Fibroblast of skin of right biceps (primary cell): ENCODE measurements at regions not wholly inside any gene's neighbourhood (a gene's known extent, or its start where the extent isn't known, plus 50 kb on each side); places are given as distances from the start of the nearest gene placed in this dataset.

Experiments
- DNase-seq: peaks from one replicate; pipeline ENCODE4 v3.0.0-alpha.2; 2013

- no peak for DNase-seq
These were observed 191.1 kb downstream of the MAP2K6 start for GRCh38 chr17:69605571-69605970.

- no peak for DNase-seq
These were observed 191.8 kb downstream of the MAP2K6 start for GRCh38 chr17:69606142-69606800.

- DNase-seq, result peak; percentile 75
These were observed 192.8 kb downstream of the MAP2K6 start for GRCh38 chr17:69607162-69607834.

DNA sequence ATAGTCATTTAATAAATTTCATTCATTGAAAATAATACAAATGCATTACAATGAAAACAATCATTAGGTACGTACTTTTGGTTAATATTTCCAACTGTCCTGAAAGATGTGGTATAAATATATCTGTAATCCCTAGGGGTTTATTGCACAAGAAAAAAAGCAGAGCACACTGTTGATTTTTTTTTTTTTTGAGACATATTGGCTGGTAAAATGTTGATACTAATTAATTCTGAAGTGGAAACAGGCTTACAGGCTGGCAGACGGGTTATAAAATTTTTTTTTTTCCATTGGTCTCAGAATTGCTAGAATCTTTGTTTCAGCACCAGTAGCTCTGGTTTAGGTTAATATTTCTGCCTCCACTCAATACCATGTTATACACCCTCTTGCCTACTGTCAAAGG is 193.6 kb downstream of the MAP2K6 start:
- DNase-seq, result no peak

DNA sequence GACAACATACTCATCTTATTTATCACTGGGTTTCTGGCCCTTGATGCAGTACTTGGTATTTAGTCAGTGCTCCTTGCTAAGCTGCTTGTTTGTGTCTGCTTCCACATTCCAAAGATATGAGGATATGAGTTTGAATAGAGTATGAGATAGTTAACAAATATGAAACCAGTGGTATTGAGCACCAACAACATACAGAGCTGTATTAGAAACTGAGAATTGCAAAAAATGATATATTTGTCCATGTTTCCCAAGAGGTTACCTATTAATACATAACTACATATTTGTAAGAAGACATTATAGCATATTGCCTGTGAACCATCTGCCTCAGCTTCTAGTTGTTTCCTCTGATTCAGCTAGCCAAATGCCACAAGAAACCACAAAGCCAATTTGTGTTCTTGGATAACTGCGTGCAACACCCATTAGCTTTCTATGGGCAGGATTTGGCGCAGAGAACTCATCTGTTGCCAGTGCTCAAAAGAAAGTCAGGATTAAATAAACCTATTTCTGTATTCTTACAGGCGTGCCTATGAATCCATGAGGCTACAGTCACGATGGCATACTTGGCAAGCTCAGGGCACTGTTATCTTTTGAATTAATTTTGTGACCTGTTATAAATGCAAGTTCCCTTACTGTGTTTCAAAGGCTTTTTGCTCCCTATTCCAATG is 194.4 kb downstream of the MAP2K6 start:
- peak; percentile 94 for DNase-seq

DNA sequence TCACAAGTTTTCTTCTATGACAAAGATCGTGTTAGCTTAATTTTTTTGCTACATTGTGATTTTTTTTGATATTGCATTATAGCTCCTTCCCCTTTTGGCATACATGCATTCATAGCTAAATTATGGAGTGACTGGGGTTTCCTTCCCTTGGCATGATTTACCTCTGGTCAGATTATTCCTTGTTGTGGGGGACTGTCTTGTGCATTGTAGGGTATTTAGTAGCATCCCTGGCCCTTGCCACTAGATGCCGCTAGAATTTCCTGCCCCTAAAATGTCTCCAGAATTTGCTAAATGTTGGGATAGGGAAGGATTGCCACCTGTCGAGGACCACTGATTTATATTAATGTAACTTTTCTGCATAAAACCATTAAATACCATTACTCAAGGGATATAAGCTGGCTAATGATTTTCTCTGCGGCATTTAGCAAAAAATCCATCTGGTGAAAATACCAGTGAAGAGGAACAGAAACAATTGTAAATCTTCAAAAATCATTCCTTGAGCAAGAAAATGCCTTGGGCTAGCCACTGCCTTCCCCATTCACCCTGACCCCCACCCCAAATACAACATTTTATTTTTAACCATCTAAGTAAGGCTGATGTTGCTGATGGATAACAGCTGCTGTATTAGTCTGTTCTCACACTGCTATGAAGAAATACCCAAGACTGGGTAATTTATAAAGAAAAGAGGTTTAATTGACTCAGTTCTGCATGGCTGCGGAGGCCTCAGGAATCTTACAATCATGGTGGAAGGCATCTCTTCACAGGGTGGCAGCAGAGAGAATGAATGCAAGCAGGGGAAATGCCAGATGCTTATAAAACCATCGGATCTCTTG is 195.2 kb downstream of the MAP2K6 start:
- DNase-seq, result peak; percentile 37

DNA sequence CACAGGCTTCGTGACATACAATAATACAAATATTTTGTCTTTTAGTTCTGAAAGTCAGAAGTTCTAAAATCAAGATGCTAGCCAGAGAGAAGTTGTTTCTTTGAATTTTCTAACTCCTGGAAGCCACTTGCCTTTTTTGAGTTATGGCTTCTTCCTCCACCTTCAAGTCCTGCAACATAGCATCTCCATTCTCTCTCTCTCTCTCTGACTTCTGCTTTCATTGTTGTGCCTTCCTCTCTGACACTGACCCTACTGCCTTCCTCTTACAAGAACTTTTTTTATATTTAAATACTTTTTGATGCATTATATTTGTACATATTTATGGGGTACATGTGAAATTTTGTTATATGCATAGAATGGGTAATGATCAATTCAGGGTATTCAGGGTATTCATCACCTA is 205.9 kb downstream of the MAP2K6 start:
- DNase-seq, result no peak

GRCh38 chr17:69625474-69625873 is 211.0 kb downstream of the MAP2K6 start:
- DNase-seq, result no peak

DNA sequence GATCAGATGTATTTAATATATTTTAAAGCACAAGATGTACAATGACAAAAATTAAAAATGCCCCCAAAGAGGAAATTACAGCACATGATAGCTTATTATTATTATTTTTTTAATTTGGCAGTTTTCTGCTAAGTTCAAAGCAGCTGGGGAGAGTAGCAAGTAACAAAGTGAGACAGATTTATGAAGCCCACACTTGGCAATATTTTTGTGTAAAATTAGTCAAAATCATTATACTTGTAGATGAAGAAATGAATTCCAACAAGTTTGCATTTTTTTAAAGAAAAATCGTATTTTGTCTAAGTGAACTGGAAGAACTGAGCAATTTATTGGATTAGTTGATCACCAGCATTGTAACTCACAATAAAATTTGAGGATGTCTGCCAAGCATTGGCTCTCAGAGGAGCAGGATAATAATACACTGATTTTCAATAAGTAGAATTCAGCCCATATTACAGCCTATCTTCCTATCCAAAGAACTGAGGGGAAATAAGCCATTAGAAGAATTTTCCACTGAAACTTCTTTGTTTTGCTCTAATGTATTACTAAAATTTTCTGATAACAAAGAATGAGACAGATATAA is 215.6 kb downstream of the MAP2K6 start:
- no peak for DNase-seq

DNA sequence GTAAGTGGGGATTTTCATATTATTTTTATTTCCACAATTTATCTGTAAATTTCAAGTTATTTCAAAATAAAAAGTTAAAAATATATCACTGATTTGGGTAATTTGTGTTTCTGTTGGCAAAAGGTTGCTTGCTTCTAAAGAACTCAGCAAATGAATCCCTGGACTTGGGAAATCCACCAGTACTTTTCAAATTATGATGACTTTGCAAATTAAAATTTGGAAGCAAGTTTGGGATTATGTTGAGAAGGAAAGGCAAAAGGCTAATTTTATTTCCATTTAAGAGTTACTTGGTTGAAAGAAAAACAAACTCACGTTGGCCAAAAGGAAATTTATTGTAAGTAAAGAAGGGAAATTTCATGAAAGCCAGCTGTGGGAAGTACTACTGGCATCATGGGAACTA is 220.3 kb downstream of the MAP2K6 start:
- DNase-seq, result no peak

GRCh38 chr17:69637446-69638156 is 223.1 kb downstream of the MAP2K6 start:
- peak; percentile 53 for DNase-seq

- DNase-seq, result no peak
These were observed 224.6 kb downstream of the MAP2K6 start for GRCh38 chr17:69639096-69639495.

DNA sequence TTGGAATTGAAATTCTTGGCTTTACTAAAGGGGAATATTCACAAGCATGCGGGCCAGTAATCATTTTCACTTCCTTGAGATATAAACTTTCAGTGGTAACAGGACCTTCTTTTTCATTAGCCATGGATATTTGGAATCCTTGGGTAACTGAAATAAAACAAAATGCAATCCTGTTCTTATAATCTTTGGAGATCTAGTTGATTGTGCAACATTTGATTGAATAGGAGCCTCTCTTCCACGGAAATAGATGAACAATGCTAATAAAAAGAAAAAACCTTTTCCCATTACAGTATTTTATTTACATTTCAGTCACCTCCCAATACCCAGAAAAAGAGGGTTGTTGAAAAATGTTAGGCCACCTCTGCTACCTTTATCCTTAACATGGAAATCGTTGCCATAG is 225.6 kb downstream of the MAP2K6 start:
- no peak for DNase-seq

GRCh38 chr17:69643686-69644085 is 229.2 kb downstream of the MAP2K6 start:
- no peak for DNase-seq

DNA sequence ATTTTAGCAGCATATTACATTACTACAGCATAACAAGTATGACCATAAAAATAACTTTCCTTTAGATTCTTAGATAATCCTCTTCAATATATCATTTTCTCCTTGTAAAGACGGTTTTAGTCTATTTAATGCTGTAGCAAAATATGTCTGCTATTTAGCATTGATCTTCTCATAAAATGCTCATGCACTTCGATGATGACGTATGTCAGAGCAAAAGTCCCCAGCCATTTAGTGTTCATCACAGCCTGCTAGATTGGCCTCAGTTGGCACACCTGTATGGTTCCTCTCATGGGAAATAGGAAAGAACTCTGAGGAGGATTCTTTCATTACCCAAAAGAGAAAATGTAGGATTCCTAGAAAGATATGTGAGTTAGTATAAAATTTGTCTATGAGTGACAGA is 232.2 kb downstream of the MAP2K6 start:
- no peak for DNase-seq

DNA sequence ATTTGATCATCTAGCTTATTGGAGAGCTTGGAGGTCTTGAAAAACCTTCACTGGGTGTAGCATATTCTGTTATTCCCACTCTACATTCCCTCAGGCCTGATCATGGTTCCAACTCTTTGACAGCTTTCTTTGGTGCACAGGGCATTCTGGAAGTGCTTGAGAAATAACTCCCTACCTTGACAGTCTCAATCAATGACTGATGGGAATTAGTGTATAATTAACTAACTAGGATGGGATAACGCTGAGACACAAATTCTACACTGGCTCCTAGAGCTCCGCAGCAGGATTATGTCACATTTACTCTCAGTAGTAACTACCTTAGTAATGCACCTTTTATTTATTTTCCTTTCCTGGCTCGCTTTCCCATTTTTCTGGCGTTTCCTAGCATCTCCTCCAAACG is 236.4 kb downstream of the MAP2K6 start:
- no peak for DNase-seq

DNA sequence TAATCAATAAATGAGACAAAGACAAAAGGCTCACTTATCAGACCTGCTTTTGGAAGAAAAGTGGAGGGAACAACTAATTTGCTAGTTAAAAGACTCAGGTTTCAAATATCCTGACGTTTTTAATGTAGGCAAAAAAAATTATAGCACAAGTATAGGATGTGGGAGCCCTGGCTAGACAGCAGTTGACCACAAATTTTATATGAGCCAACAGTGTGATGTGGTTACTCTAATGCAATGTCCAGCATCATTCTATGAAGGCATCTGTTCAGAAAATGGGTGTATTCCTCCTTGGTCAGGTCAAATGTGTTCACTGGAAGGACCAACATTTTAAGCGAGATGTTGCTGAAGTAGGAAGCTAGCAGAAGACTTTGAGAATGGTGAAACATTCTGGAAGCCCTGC is 237.4 kb downstream of the MAP2K6 start:
- no peak for DNase-seq

GRCh38 chr17:69654981-69655855 is 240.7 kb downstream of the MAP2K6 start:
- peak; percentile 85 for DNase-seq

- no peak for DNase-seq
These were observed 241.4 kb downstream of the MAP2K6 start for GRCh38 chr17:69655902-69656301.

DNA sequence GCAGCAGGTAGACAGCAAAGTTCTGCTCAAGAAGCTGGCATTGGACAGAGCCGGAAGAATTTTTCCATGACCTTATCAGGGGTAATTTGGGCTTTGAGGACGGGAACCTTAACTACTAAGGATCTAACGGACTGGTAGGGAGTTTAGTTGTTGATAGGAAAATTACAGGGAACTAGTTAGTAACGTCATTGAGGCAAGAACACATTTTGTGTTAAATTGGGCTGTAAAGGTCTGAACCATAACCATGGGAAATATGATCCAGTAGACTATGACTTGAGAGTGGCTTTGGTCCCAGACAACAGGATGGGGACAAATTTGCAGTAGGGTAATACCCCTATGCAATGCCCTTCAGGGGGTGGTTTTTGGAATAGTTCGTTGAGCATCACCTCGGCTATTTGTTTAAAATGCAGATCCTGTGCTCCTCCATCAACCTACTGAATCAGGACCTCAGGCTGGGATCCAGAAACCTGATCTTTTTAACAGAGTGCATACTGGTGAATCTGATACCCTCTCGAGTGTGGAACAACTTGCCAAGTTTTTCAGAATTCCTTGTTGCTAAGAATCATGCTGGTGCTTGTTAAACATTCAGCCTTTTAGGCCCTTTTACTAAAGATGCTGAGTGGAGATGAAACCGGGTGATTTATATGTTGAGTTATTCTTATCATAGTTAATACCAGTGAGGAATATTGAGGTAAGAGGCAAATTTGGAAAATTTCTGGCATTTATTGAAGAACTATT is 255.1 kb downstream of the MAP2K6 start:
- DNase-seq, result no peak

DNA sequence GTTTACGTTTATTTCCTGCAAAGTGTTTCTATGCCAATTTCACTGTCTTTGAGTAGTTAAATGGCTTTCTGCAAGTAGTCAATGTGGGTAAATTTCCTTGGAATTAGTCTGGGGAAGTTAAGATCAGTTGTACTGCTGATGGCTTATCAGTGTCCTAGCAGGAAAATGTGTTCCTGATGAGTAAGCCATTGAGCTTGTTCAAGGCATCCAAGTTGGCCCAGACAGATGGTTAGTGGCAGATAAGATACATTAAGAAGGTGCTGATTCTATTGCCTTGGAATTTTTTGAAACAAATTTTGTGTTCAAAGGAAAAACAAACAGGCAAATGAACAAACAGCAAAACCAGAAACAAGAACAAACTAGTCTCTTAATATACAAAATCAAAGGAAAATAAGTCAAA is 258.4 kb downstream of the MAP2K6 start:
- peak; percentile 50 for DNase-seq
